GM12878 (cell line): ENCODE measurements at regions not wholly inside any gene's neighbourhood (a gene's known extent, or its start where the extent isn't known, plus 50 kb on each side); places are given as distances from the start of the nearest gene placed in this dataset.

Experiments
- ATAC-seq: fragments of 200-7000 bp; cut with Tn5 transposase; 3 replicates; pipeline ENCODE4 v1.9.1; 2020; ENCODE audit warnings: mild to moderate bottlenecking, moderate library complexity
- BruUV-seq: library from RNA; stranded (reverse); fragments of 400-500 nt; replicated peaks from 2 replicates; lab custom pipeline; 2021; lab: Mats Ljungman, UMichigan
- CTCF ChIA-PET: fragments of 300-600 bp; sonication (Branson Sonifier 250); formaldehyde crosslinking; extraction: SDS; loops from one replicate; lab custom pipeline; 2021; ENCODE audit warnings: inconsistent platforms; lab: Yijun Ruan, JAX
- POLR2A ChIA-PET: fragments of 350-600 bp; formaldehyde crosslinking; extraction: SDS; loops from one replicate; lab custom pipeline; 2021; ENCODE audit warnings: inconsistent platforms; lab: Charles Lee
- RAD21 ChIA-PET: fragments of 300-600 bp; sonication (Branson Sonifier 250); formaldehyde crosslinking; loops from one replicate; lab custom pipeline; 2023; ENCODE audit warnings: antibody characterized with exemption; ENCODE audit not compliant: unreplicated experiment; lab: Charles Lee
- SMC1A ChIA-PET: fragments of 300-600 bp; sonication (Branson Sonifier 250); formaldehyde crosslinking; loops from one replicate; lab custom pipeline; 2023; ENCODE audit not compliant: unreplicated experiment, uncharacterized antibody; lab: Charles Lee
- DNase-seq: peaks from one replicate; pipeline ENCODE4 v3.0.0-alpha.2; 2011; ENCODE audit warnings: low read depth, low spot score
- FAIRE-seq: peaks from 3 replicates; lab custom pipeline; 2011; peaks lifted over from hg19 to GRCh38; lab: Jason Lieb, UNC
- H2AFZ ChIP-seq: 2 replicates; pipeline ENCODE4 v1.6.0; 2011; ENCODE audit warnings: low read depth, low read length, control low read depth; ENCODE audit not compliant: control insufficient read depth
- H3K27ac ChIP-seq: 2 replicates; pipeline ENCODE4 v1.5.1; 2011; ENCODE audit warnings: control low read depth; ENCODE audit not compliant: control insufficient read depth, insufficient read depth
- H3K27me3 ChIP-seq, 2 experiments: replicated peaks in 1 of 2; 2 replicates each; pipeline versions ENCODE4 v1.6.0 to v1.6.1; 2011; ENCODE audit warnings: low read length in 1 of 2; ENCODE audit not compliant: control insufficient read depth in 2 of 2, insufficient read depth in 2 of 2
- H3K36me3 ChIP-seq, 2 experiments: 2 replicates each; pipeline ENCODE4 v1.5.1; 2011; ENCODE audit warnings: low read length in 1 of 2; ENCODE audit not compliant: control insufficient read depth in 2 of 2, insufficient read depth in 2 of 2
- H3K4me1 ChIP-seq: 2 replicates; pipeline ENCODE4 v1.6.1; 2011; ENCODE audit warnings: mild to moderate bottlenecking, low read length, moderate library complexity, mixed read lengths; ENCODE audit not compliant: control insufficient read depth, insufficient read depth
- H3K4me2 ChIP-seq: 2 replicates; pipeline ENCODE4 v1.6.0; 2011; ENCODE audit warnings: control low read depth; ENCODE audit not compliant: control insufficient read depth, insufficient read depth
- H3K4me3 ChIP-seq: fragments of 200-600 bp; sonication (generic); 2 replicates; pipeline ENCODE4 v1.5.1; 2016
- H3K79me2 ChIP-seq: 2 replicates; pipeline ENCODE4 v1.6.0; 2011; ENCODE audit warnings: low read length; ENCODE audit not compliant: control insufficient read depth, insufficient read depth
- H3K9ac ChIP-seq: 2 replicates; pipeline ENCODE4 v1.8.0; 2011; ENCODE audit warnings: low read length, control low read depth, mixed read lengths; ENCODE audit not compliant: control insufficient read depth, insufficient read depth
- H3K9me3 ChIP-seq: replicated peaks from 3 replicates; pipeline ENCODE4 v1.5.1; 2011; ENCODE audit warnings: mild to moderate bottlenecking, low read length; ENCODE audit not compliant: control insufficient read depth, insufficient read depth
- H4K20me1 ChIP-seq: 2 replicates; pipeline ENCODE4 v1.6.0; 2011; ENCODE audit not compliant: control insufficient read depth, insufficient read depth
- BACH1 ChIP-seq: fragments of 450-650 bp; IDR thresholded peaks from 2 replicates; pipeline ENCODE4 v1.6.1; 2017; ENCODE audit warnings: mild to moderate bottlenecking, borderline replicate concordance
- CHD2 ChIP-seq: IDR thresholded peaks from 2 replicates; pipeline ENCODE4 v1.6.1; 2011; ENCODE audit warnings: low read depth, low read length, improper control_type of control experiment, borderline replicate concordance
- ETV6 ChIP-seq, 2 experiments: fragments of 450-650 bp in 1 of 2; IDR thresholded peaks in 1 of 2; conservative IDR thresholded peaks in 1 of 2; 2 replicates each; pipeline ENCODE4 v1.6.1; 2014; ENCODE audit warnings: antibody characterized with exemption in 1 of 2, borderline replicate concordance in 1 of 2, low read depth in 1 of 2, mild to moderate bottlenecking in 1 of 2, moderate library complexity in 1 of 2
- IKZF2 ChIP-seq, 2 experiments: fragments of 450-650 bp; IDR thresholded peaks; 2 replicates each; pipeline ENCODE4 v1.6.1; 2017; ENCODE audit warnings: mild to moderate bottlenecking in 2 of 2, moderate library complexity in 2 of 2
- KAT2A ChIP-seq: conservative IDR thresholded peaks from 2 replicates; pipeline ENCODE4 v1.6.1; 2011; ENCODE audit warnings: low read depth, low read length; ENCODE audit not compliant: control insufficient read depth
- KDM1A ChIP-seq: fragments of 200-600 bp; sonication (generic); IDR thresholded peaks from 2 replicates; pipeline ENCODE4 v1.6.1; 2016; ENCODE audit warnings: borderline replicate concordance
- NBN ChIP-seq: fragments of 450-650 bp; IDR thresholded peaks from 2 replicates; pipeline ENCODE4 v1.6.1; 2016
- PML ChIP-seq: IDR thresholded peaks from 2 replicates; pipeline ENCODE4 v1.6.1; 2012; ENCODE audit warnings: low read length, inconsistent platforms
- RBBP5 ChIP-seq: fragments of 200-600 bp; sonication (generic); conservative IDR thresholded peaks from 2 replicates; pipeline ENCODE4 v1.6.1; 2016
- SMAD1 ChIP-seq: fragments of 450-650 bp; IDR thresholded peaks from 2 replicates; pipeline ENCODE4 v1.6.1; 2018; ENCODE audit warnings: mild to moderate bottlenecking, low read depth; ENCODE audit not compliant: partially characterized antibody
- SMC3 ChIP-seq: IDR thresholded peaks from 2 replicates; pipeline ENCODE4 v1.6.1; 2011; ENCODE audit warnings: low read length, improper control_type of control experiment, borderline replicate concordance
- TBL1XR1 ChIP-seq: IDR thresholded peaks from 2 replicates; pipeline ENCODE4 v1.6.1; 2012; ENCODE audit warnings: low read depth, low read length, improper control_type of control experiment
- ZNF217 ChIP-seq: fragments of 450-650 bp; IDR thresholded peaks from 2 replicates; pipeline ENCODE4 v1.6.1; 2017; ENCODE audit warnings: antibody characterized with exemption, mild to moderate bottlenecking
- ZNF24 ChIP-seq: fragments of 450-650 bp; IDR thresholded peaks from 2 replicates; pipeline ENCODE4 v1.6.1; 2017; ENCODE audit warnings: antibody characterized with exemption, mild to moderate bottlenecking
- ZNF622 ChIP-seq: fragments of 450-650 bp; IDR thresholded peaks from 2 replicates; pipeline ENCODE4 v1.6.1; 2017; ENCODE audit warnings: mild to moderate bottlenecking, inconsistent platforms
- ZSCAN29 ChIP-seq: fragments of 450-650 bp; IDR thresholded peaks from 2 replicates; pipeline ENCODE4 v1.6.1; 2017; ENCODE audit warnings: mild to moderate bottlenecking, moderate library complexity
- WGBS: methylation state at CpG from one replicate; pipeline ENCODE4 v1.1.6; 2016; ENCODE audit warnings: low lambda C conversion rate; ENCODE audit not compliant: insufficient replicate concordance, insufficient coverage; ENCODE audit errors: missing lambda C conversion rate; 5-methylcytosine and 5-hydroxymethylcytosine counted together
- in situ Hi-C: fragments of 300-500 bp; cut with MboI; formaldehyde crosslinking; loops from 9 replicates; pipeline ENCODE4 v1.14.3; 2018; ENCODE audit warnings: mixed read lengths
- intact Hi-C: fragments of 100-400 bp; cut with micrococcal nuclease; formaldehyde crosslinking; loops from one replicate; pipeline ENCODE4 v1.14.2; 2022; ENCODE audit not compliant: unreplicated experiment
- TF ChIP-seq, protein P1 (sequence below): IDR thresholded peaks from 2 replicates; pipeline ENCODE4 v1.6.1; 2012; ENCODE audit warnings: low read depth, low read length, improper control_type of control experiment

DNA sequence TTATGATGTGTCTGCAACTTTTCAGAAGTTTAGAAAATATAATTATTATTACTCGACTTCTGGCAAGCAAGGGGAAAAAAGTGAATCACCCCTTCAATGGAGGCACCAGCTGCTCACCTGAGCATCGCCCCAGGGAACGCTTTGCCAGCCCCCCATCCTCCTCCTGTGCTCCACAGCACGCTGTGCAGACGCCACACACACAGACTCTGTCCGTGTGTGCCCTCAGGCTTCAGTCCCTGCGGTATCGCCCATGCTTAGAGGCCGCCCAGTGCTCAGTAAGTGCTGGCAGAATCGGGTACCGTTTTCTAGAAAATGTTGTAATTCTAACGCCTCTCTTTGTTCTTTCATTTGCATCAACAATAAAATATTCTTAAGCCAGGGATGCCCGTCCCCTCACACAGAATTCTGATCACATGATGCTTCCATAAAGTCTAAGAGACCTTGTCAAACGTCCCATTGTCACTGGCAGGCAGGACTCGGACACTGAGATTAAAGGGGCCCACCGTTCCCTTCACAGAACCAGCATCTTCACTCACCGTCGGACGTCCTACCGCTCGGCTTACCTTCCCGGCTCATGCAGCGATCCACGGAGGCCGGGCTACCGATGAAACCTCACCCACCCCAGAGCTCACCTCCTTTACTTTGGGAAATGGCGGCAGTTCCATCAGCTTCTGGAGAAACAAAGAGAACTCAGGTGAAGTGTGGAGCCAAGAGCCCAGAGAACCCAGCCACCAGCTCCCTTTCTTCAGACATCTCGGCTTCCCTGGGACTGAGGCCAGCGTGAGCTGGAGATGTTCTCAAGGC, 105.5 kb downstream of the DLL1 start:
- ChIA-PET POLR2A (no interaction called here), RAD21 (no interaction called here), CTCF (no interaction called here), SMC1A (no interaction called here)
- Histone ChIP-seq H3K27me3 (no peaks in the 10 kb centered on the region), H3K36me3 (no peaks in the 10 kb centered on the region), H3K4me3 (no peak overlapping the region), H3K4me1 (no peaks in the 10 kb centered on the region), H3K9ac (no peak overlapping the region), H4K20me1 (no peaks in the 10 kb centered on the region), H3K79me2 (no peaks in the 10 kb centered on the region), H3K4me2 (no peak overlapping the region), H3K9me3 (no peaks in the 10 kb centered on the region; the same call in 2 of the 3 replicates), H2AFZ (no peak overlapping the region), H3K27ac (no peak overlapping the region)
- intact Hi-C loops (no loop called here), in situ Hi-C loops (no loop called here)
- ATAC-seq (no peak), FAIRE-seq (no peak), DNase-seq (no peak)
- TF ChIP-seq SMC3 (no peak), ZSCAN29 (no peak), KDM1A (no peak), CHD2 (no peak), IKZF2 (IDR thresholded peaks at IDR 0.05) (no peak), PML (no peak), ETV6 (conservative IDR thresholded peaks at IDR 0.05 in 1 of 2, IDR thresholded peaks at IDR 0.05 in 1 of 2; ENCODE audit: borderline replicate concordance in 1 of 2, low read depth in 1 of 2) (no peak), TBL1XR1 (no peak), NBN (no peak), ZNF217 (no peak), ZNF24 (no peak), KAT2A (no peak), BACH1 (no peak), ZNF622 (no peak), RBBP5 (no peak), SMAD1 (no peak)
- TF ChIP-seq, protein P1, sequence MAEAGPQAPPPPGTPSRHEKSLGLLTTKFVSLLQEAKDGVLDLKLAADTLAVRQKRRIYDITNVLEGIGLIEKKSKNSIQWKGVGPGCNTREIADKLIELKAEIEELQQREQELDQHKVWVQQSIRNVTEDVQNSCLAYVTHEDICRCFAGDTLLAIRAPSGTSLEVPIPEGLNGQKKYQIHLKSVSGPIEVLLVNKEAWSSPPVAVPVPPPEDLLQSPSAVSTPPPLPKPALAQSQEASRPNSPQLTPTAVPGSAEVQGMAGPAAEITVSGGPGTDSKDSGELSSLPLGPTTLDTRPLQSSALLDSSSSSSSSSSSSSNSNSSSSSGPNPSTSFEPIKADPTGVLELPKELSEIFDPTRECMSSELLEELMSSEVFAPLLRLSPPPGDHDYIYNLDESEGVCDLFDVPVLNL = no peak
- WGBS = 64% methylated on average over 29 of the region's 29 CpGs
- no TSS peak for BruUV-seq
